IMR-90 (cell line): ENCODE measurements at regions not wholly inside any gene's neighbourhood (a gene's known extent, or its start where the extent isn't known, plus 50 kb on each side); places are given as distances from the start of the nearest gene placed in this dataset.

Source experiments
- CHD1 ChIP-seq: IDR thresholded peaks from 2 replicates; pipeline ENCODE4 v1.6.1; 2012; ENCODE audit warnings: low read depth, low read length, improper control_type of control experiment
- CTCF ChIP-seq: conservative IDR thresholded peaks from 2 replicates; pipeline ENCODE4 v1.5.1; 2012; ENCODE audit warnings: mild to moderate bottlenecking, low read depth, low read length, improper control_type of control experiment
- MAZ ChIP-seq: IDR thresholded peaks from 2 replicates; pipeline ENCODE4 v1.6.1; 2012; ENCODE audit warnings: low read depth, mild to moderate bottlenecking, low read length, improper control_type of control experiment, moderate library complexity, borderline replicate concordance
- POLR2A ChIP-seq: IDR thresholded peaks from 2 replicates; pipeline ENCODE4 v1.6.1; 2012; ENCODE audit warnings: mild to moderate bottlenecking, low read depth, low read length

DNA sequence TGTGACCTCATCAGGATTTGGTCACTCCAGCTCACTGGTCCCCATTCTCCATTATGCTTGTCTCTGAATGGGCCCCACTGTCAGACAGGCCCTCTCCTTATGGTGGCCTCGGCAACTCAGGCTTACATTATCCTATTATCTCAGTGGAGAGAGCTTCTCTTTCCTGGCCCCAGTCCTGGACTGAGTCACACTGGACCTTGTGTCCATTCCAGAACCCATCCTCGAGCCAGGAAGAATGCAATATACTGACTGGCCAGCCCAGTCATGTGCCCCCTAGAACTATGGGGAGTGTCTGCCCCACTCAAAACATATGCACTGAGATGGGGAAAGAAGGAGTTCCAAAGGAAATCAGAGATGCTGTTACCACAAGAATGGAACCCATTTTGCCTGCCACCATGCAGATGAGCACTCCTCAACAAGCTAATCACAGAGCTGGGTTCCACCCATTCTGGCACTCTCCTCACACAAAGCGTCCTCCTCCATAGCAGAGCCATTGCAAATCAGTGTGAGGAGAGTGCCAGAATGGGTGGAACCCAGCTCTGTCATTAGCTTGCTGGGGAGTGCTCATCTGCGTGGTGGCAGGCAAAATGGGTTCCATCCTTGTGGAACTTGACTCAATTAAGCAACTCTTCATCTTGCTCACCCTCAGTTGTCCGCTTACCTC is 71.9 kb downstream of the CHRNA1 start:
- TF ChIP-seq CTCF (no peak), MAZ (no peak), POLR2A (no peak), CHD1 (no peak)
